Astrocyte (in vitro differentiated cells and primary cell): ENCODE measurements at regions not wholly inside any gene's neighbourhood (a gene's known extent, or its start where the extent isn't known, plus 50 kb on each side); places are given as distances from the start of the nearest gene placed in this dataset.

Source experiments
- DNase-seq: peaks from one replicate; pipeline ENCODE4 v3.0.0-alpha.2; 2010; ENCODE audit warnings: low read depth
- FAIRE-seq: peaks from 2 replicates; lab custom pipeline; 2011; peaks lifted over from hg19 to GRCh38; lab: Jason Lieb, UNC
- H2AFZ ChIP-seq: 2 replicates; pipeline ENCODE4 v1.6.0; 2012; ENCODE audit warnings: low read depth, low read length, inconsistent platforms
- H3K27ac ChIP-seq: 2 replicates; pipeline ENCODE4 v1.5.1; 2011; ENCODE audit warnings: low read depth, low read length, inconsistent platforms
- H3K27me3 ChIP-seq: 2 replicates; pipeline ENCODE4 v1.6.0; 2011; ENCODE audit warnings: low read length, inconsistent platforms; ENCODE audit not compliant: insufficient read depth
- H3K36me3 ChIP-seq: 2 replicates; pipeline ENCODE4 v1.5.1; 2011; ENCODE audit warnings: low read length, inconsistent platforms; ENCODE audit not compliant: insufficient read depth
- H3K4me1 ChIP-seq: 2 replicates; pipeline ENCODE4 v1.5.1; 2011; ENCODE audit warnings: low read length, inconsistent platforms; ENCODE audit not compliant: insufficient read depth
- H3K4me2 ChIP-seq: 2 replicates; pipeline ENCODE4 v1.6.0; 2012; ENCODE audit warnings: low read length, inconsistent platforms
- H3K4me3 ChIP-seq: 2 replicates; pipeline ENCODE4 v1.5.1; 2011; ENCODE audit warnings: low read depth, mild to moderate bottlenecking, low read length, inconsistent platforms; ENCODE audit not compliant: insufficient read depth
- H3K79me2 ChIP-seq: 2 replicates; pipeline ENCODE4 v1.6.0; 2012; ENCODE audit warnings: mild to moderate bottlenecking, low read length, inconsistent platforms; ENCODE audit not compliant: insufficient read depth
- H3K9ac ChIP-seq: 2 replicates; pipeline ENCODE4 v1.6.0; 2012; ENCODE audit warnings: mild to moderate bottlenecking, low read length, inconsistent platforms
- H3K9me3 ChIP-seq: 2 replicates; pipeline ENCODE4 v1.5.1; 2012; ENCODE audit warnings: low read depth, mild to moderate bottlenecking, low read length, inconsistent platforms; ENCODE audit not compliant: insufficient read depth
- H4K20me1 ChIP-seq: 2 replicates; pipeline ENCODE4 v1.6.0; 2012; ENCODE audit warnings: low read length, inconsistent platforms; ENCODE audit not compliant: insufficient read depth
- H3K27ac Mint-ChIP-seq: one replicate; pipeline ENCODE4 v1.8.0; 2021; ENCODE audit warnings: mild to moderate bottlenecking, mixed read lengths; ENCODE audit not compliant: unreplicated experiment
- H3K27me3 Mint-ChIP-seq: one replicate; pipeline ENCODE4 v1.8.0; 2021; ENCODE audit warnings: low read depth, mixed read lengths; ENCODE audit not compliant: unreplicated experiment
- H3K36me3 Mint-ChIP-seq: one replicate; pipeline ENCODE4 v1.8.0; 2021; ENCODE audit warnings: low read depth, mixed read lengths; ENCODE audit not compliant: unreplicated experiment
- H3K4me1 Mint-ChIP-seq: one replicate; pipeline ENCODE4 v1.8.0; 2021; ENCODE audit warnings: low read depth, mixed read lengths; ENCODE audit not compliant: unreplicated experiment
- H3K4me3 Mint-ChIP-seq: one replicate; pipeline ENCODE4 v1.8.0; 2021; ENCODE audit warnings: mild to moderate bottlenecking, moderate library complexity, mixed read lengths; ENCODE audit not compliant: unreplicated experiment
- H3K9me3 Mint-ChIP-seq: one replicate; pipeline ENCODE4 v1.8.0; 2021; ENCODE audit warnings: mild to moderate bottlenecking, mixed read lengths; ENCODE audit not compliant: unreplicated experiment
- CTCF ChIP-seq: IDR thresholded peaks from 2 replicates; pipeline ENCODE4 v1.5.1; 2011; ENCODE audit warnings: low read depth, mild to moderate bottlenecking, inconsistent platforms, low read length, moderate library complexity; ENCODE audit not compliant: insufficient read depth
- EZH2 ChIP-seq: IDR thresholded peaks from 2 replicates; pipeline ENCODE4 v1.6.1; 2012; ENCODE audit warnings: mild to moderate bottlenecking, low read length, inconsistent platforms; ENCODE audit not compliant: insufficient read depth

GRCh38 chr18:34543356-34543755 lies 166.7 kb upstream of the DTNA start:
- TF ChIP-seq EZH2: no peak
- no peak for TF ChIP-seq CTCF
- Histone ChIP-seq H3K4me3 (no peak overlapping the region), H3K27ac (no peak overlapping the region), H3K4me2 (no peak overlapping the region), H2AFZ (no peak overlapping the region), H4K20me1 (no peaks in the 10 kb centered on the region), H3K36me3 (no peaks in the 10 kb centered on the region), H3K9ac (no peak overlapping the region), H3K4me1 (no peaks in the 10 kb centered on the region), H3K79me2 (no peaks in the 10 kb centered on the region), H3K27me3 (no peaks in the 10 kb centered on the region), H3K9me3 (no peaks in the 10 kb centered on the region)
- no peak overlapping the region for H3K4me3 Mint-ChIP-seq
- FAIRE-seq (no peak), DNase-seq (no peak)
- H3K4me1 Mint-ChIP-seq: peaks cover 3% of the 10 kb centered on the region
- H3K36me3 Mint-ChIP-seq: no peaks in the 10 kb centered on the region
- peaks cover 2% of the 10 kb centered on the region for H3K9me3 Mint-ChIP-seq
- no peaks in the 10 kb centered on the region for H3K27me3 Mint-ChIP-seq
- no peak overlapping the region for H3K27ac Mint-ChIP-seq

- H3K27ac Mint-ChIP-seq: no peak overlapping the region
- DNase-seq (no peak), FAIRE-seq (no peak)
- Histone ChIP-seq H3K36me3 (no peaks in the 10 kb centered on the region), H3K4me3 (no peak overlapping the region), H3K79me2 (no peaks in the 10 kb centered on the region), H3K27ac (no peak overlapping the region), H3K27me3 (no peaks in the 10 kb centered on the region), H3K9ac (no peak overlapping the region), H3K9me3 (no peaks in the 10 kb centered on the region), H3K4me1 (no peaks in the 10 kb centered on the region), H2AFZ (no peak overlapping the region), H4K20me1 (no peaks in the 10 kb centered on the region), H3K4me2 (no peak overlapping the region)
- no peaks in the 10 kb centered on the region for H3K27me3 Mint-ChIP-seq
- no peaks in the 10 kb centered on the region for H3K36me3 Mint-ChIP-seq
- peaks cover 3% of the 10 kb centered on the region for H3K4me1 Mint-ChIP-seq
- H3K9me3 Mint-ChIP-seq: peaks cover 2% of the 10 kb centered on the region
- no peak overlapping the region for H3K4me3 Mint-ChIP-seq
- no peak for TF ChIP-seq EZH2
- TF ChIP-seq CTCF: no peak
Measured at GRCh38 chr18:34543945-34544344, 166.2 kb upstream of the DTNA start.

- H3K36me3 Mint-ChIP-seq: no peaks in the 10 kb centered on the region
- Histone ChIP-seq H3K27ac (no peak overlapping the region), H3K4me2 (no peak overlapping the region), H3K27me3 (no peaks in the 10 kb centered on the region), H3K9me3 (no peaks in the 10 kb centered on the region), H4K20me1 (no peaks in the 10 kb centered on the region), H3K4me1 (no peaks in the 10 kb centered on the region), H3K9ac (no peak overlapping the region), H2AFZ (no peak overlapping the region), H3K79me2 (no peaks in the 10 kb centered on the region), H3K4me3 (no peak overlapping the region), H3K36me3 (no peaks in the 10 kb centered on the region)
- FAIRE-seq (no peak), DNase-seq (no peak)
- H3K27me3 Mint-ChIP-seq: no peaks in the 10 kb centered on the region
- H3K27ac Mint-ChIP-seq: no peak overlapping the region
- peaks cover 3% of the 10 kb centered on the region for H3K4me1 Mint-ChIP-seq
- TF ChIP-seq EZH2 (no peak), CTCF (no peak)
- peaks cover 2% of the 10 kb centered on the region for H3K9me3 Mint-ChIP-seq
- no peak overlapping the region for H3K4me3 Mint-ChIP-seq
Measured at GRCh38 chr18:34544930-34545329, 165.2 kb upstream of the DTNA start.
